Cardiac muscle cell (in vitro differentiated cells and primary cell): ENCODE measurements at regions not wholly inside any gene's neighbourhood (a gene's known extent, or its start where the extent isn't known, plus 50 kb on each side); places are given as distances from the start of the nearest gene placed in this dataset.

Experiments used
- DNase-seq, 2 donors: peaks; one replicate each; pipeline versions ENCODE4 v3.0.0 to v3.0.0-alpha.2; 2010 to 2017; ENCODE audit warnings: low read depth in 1 of 2, low spot score in 1 of 2
- H3K27ac ChIP-seq: fragments of 200-600 bp; sonication (generic); 2 replicates; pipeline ENCODE4 v1.5.1; 2016
- H3K27me3 ChIP-seq: fragments of 200-600 bp; sonication (generic); 2 replicates; pipeline ENCODE4 v1.6.0; 2016; ENCODE audit warnings: control low read depth
- H3K36me3 ChIP-seq: fragments of 200-600 bp; sonication (generic); 2 replicates; pipeline ENCODE4 v1.5.1; 2016; ENCODE audit warnings: control low read depth
- H3K4me1 ChIP-seq: fragments of 200-600 bp; sonication (generic); 2 replicates; pipeline ENCODE4 v1.8.1; 2017; ENCODE audit warnings: low read depth, mild to moderate bottlenecking, mixed run types
- H3K4me3 ChIP-seq: fragments of 200-600 bp; sonication (generic); 2 replicates; pipeline ENCODE4 v1.5.1; 2016; ENCODE audit warnings: mild to moderate bottlenecking
- H3K9me3 ChIP-seq: fragments of 200-600 bp; sonication (generic); 2 replicates; pipeline ENCODE4 v1.5.1; 2017; ENCODE audit warnings: low read depth, mild to moderate bottlenecking, control low read depth
- CTCF ChIP-seq: IDR thresholded peaks from 2 replicates; pipeline ENCODE4 v1.5.1; 2012; ENCODE audit warnings: low read depth, mild to moderate bottlenecking, low read length

GRCh38 chr5:125061726-125062125 lies 315.3 kb upstream of the ZNF608 start:
- DNase-seq: no peak
- H3K4me1 ChIP-seq: peaks cover 28% of the 10 kb centered on the region
- no peak overlapping the region for H3K4me3 ChIP-seq
- TF ChIP-seq CTCF: no peak
- no peaks in the 10 kb centered on the region for H3K36me3 ChIP-seq
- H3K27ac ChIP-seq: no peak overlapping the region
- no peaks in the 10 kb centered on the region for H3K9me3 ChIP-seq
- no peaks in the 10 kb centered on the region for H3K27me3 ChIP-seq

GRCh38 chr5:125064621-125065438 lies 318.4 kb upstream of the ZNF608 start:
- H3K4me3 ChIP-seq: no peak overlapping the region
- H3K27me3 ChIP-seq: no peaks in the 10 kb centered on the region
- no peak overlapping the region for H3K27ac ChIP-seq
- H3K36me3 ChIP-seq: no peaks in the 10 kb centered on the region
- DNase-seq: no peak
- peaks cover 15% of the 10 kb centered on the region for H3K4me1 ChIP-seq
- no peaks in the 10 kb centered on the region for H3K9me3 ChIP-seq
- TF ChIP-seq CTCF: no peak

- DNase-seq: peak; percentile 27 to 67
- no peak for TF ChIP-seq CTCF
- Histone ChIP-seq H3K4me1 (peaks cover 15% of the 10 kb centered on the region), H3K27me3 (no peaks in the 10 kb centered on the region), H3K36me3 (no peaks in the 10 kb centered on the region), H3K9me3 (no peaks in the 10 kb centered on the region), H3K4me3 (no peak overlapping the region), H3K27ac (no peak overlapping the region)
Measured at GRCh38 chr5:125065741-125066140, 319.3 kb upstream of the ZNF608 start.

GRCh38 chr5:125070961-125071360 lies 324.5 kb upstream of the ZNF608 start:
- Histone ChIP-seq H3K27me3 (no peaks in the 10 kb centered on the region), H3K27ac (no peak overlapping the region), H3K4me1 (peaks cover 3% of the 10 kb centered on the region), H3K4me3 (no peak overlapping the region), H3K9me3 (no peaks in the 10 kb centered on the region), H3K36me3 (no peaks in the 10 kb centered on the region)
- no peak for TF ChIP-seq CTCF
- DNase-seq: no peak

- no peak for TF ChIP-seq CTCF
- H3K27me3 ChIP-seq: no peaks in the 10 kb centered on the region
Measured at GRCh38 chr5:125073090-125073489, 326.7 kb upstream of the ZNF608 start.

More at GRCh38 chr5:125073090-125073489, 326.7 kb upstream of the ZNF608 start:
- H3K27ac ChIP-seq: no peak overlapping the region
- no peaks in the 10 kb centered on the region for H3K36me3 ChIP-seq
- no peaks in the 10 kb centered on the region for H3K9me3 ChIP-seq
- H3K4me3 ChIP-seq: no peak overlapping the region
- no peaks in the 10 kb centered on the region for H3K4me1 ChIP-seq
- no peak for DNase-seq
